HG03135 (cell line): ENCODE measurements at regions not wholly inside any gene's neighbourhood (a gene's known extent, or its start where the extent isn't known, plus 50 kb on each side); places are given as distances from the start of the nearest gene placed in this dataset.

Source experiments
- ATAC-seq: cut with Tn5 transposase; IDR thresholded peaks from one replicate; pipeline ENCODE4 v1.9.1; 2021; ENCODE audit warnings: mild to moderate bottlenecking, moderate library complexity; ENCODE audit not compliant: unreplicated experiment

DNA sequence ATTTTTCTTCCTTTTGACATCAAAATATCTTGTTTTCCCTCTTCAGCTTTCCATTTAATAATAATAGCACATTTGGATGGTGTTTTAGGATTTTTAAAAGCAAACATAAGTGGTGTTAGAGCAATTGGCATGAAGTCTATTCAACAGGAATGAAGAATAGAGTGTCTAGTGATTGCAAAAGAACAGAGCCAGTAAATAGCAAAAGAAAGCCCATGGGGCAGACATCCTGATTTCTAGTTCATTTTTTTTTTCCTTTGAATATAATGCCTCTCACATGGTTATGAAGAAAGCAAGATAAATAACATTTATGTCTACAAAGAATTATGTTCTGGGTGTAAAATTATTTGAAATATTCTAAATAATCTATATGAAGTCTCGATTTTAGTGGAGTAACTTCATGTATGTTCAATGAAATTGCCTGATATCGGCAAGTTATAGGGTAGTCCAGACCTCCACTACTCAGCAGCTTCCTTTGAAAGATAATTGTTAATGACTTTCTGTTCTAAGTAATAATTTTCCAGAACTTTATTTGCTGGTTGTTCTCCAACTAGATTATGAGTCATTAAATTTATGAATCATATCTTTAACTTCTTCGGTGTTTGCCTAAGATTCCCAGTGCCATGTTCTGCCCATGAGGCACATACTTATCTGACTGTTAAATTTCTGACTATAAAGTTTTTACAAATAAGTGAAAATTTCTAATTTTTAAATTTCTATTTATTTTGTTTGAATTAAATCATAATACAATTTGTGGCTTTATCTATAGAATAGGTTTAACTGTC lies 587.9 kb downstream of the TLL1 start:
- ATAC-seq = no peak

DNA sequence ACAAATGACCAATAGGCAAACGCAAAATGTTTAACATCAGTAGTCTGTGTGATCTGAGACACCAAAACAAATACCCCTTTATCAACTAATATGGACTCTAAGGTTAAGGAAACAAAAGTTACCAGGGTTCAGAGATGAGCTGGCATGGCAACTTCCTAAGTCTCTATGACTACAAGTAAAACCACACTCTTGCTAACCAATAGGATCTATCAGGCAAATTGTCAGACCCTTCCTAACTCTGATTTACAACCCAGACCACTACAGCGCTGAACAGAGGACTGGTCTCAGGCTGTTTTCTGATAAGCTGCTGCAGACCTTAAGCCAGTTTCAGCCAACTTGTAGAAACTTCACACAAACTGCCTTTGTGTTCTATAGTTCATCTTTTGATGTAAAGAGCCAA lies 608.0 kb downstream of the TLL1 start:
- ATAC-seq = no peak

DNA sequence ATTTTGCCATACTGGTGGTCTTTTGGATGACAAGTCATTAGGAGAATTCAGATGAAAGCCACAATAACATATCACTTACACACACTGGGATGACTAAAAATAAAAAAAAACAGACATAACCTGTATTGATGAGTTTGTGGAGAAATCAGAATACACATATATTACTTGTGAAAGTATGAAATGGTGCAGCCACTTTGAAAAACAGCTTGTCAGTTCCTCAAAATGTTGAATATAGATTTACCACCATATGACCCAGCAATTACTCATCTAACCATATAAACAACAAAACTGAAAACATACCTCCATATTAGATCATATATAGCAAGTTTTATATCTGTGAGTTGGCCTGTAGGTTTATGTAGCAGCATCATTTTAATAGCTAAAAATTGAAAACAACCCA lies 608.7 kb downstream of the TLL1 start:
- no peak for ATAC-seq

DNA sequence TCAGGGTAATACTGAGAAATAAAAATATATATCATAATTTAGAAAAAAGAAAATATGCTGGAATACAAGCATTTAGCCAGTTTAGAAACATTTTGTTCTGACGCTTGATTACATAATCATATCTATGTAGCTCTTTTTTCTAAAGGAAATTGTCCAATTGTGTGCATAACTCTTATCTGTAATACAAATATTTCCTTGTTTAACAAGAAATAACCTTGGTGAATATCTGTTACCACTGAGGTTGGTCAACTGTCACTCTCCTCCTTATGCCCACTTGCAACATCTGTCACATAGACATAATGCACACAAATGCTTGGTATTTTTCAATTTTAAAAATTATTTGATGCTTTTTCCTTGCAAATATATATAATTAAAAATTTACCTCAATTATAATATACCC lies 609.7 kb downstream of the TLL1 start:
- ATAC-seq = no peak

DNA sequence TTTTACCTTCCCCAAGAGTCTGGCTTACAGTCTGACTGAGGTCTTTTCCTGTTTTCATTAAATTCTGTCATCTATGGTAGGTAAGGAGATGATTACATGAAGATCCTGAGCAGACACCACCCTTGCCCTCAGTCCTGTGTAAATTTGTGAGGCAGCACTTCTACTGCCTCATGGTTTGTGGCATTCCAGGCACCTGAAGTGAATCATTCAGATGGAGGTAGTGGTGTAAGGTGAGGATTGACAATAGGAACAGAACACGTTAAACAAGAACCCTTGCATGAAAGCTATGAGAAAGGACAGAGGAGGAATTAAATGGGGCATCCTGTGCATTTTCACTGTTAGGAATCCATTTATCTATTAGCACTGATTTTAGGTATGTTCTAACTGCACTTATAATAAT lies 618.6 kb downstream of the TLL1 start:
- ATAC-seq = no peak

DNA sequence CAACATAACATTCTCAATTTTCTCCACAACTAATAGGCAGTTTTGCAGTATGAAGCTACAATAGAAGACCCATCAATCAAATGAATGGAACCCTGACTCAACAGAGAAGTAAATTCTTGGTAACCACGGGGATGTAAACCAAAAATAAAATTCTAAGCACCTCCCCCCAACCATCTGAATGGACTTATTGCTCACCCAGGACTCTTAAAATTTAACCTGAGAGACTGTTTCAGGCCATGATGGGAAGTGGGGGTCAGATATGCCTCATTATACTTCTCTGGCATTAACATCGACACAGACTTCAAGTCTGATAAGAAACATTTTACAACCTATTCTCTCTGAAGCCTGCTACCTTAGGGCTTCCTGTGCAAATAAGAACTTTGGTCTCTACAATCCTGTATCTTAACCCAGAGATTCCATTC lies 620.9 kb downstream of the TLL1 start:
- ATAC-seq = no peak

DNA sequence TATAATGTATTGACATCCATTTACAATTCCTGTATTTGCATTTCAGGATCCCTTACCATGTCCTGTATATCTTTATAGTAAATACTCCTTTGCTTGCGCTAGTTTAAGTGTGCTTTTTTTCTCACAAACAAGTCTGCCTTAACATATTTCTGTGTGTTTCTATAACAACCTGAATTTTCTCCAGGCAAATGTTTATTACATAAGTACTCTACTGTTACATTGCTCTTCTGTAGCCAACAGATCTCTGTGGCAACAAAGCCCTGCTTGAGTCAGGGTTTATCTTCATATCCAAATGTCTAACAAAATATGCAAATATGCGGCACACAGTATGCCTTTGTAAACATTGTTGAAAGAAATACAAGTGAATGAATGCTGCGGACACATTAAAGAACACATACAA lies 625.5 kb downstream of the TLL1 start:
- ATAC-seq = no peak

DNA sequence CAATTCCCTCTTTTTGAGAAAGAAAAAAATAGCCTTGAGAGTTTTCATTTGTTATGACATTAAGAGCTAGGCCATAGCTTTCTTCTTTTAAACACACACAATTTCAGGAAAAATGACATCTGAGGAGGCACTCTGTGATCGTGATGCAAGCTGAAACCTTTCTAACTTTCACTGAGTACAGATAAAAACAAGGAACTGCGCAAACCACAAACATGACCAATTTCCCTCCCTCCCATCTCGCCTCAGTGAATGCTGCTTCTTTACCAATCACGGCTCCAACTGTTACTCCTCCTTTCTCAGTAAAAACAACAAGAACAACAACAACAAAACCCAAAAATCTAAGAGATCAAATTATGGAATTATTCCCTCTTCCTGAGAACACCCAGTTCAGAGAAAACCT lies 626.8 kb downstream of the TLL1 start:
- ATAC-seq = no peak

DNA sequence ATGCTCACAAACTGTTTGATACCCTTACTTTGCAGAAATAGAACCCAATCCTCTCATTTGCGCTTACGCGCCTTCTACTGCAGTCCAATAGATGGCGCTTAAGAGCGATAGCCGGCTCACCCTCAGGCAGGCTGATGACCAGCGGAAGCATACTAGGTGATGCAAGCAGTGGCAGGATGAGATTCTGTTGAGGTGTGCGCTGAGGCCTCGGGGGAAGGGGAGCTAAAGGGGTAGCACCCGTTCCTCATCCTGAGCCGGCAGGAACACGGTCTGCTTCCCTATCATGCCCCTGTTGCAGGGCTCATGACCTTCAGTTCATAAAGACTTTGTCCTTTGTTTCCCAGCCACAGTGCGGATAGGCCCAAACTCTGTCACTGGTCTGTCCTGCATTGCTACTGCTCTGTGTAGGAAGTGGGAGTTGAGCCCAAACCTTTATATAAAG lies 628.9 kb downstream of the TLL1 start:
- no peak for ATAC-seq

DNA sequence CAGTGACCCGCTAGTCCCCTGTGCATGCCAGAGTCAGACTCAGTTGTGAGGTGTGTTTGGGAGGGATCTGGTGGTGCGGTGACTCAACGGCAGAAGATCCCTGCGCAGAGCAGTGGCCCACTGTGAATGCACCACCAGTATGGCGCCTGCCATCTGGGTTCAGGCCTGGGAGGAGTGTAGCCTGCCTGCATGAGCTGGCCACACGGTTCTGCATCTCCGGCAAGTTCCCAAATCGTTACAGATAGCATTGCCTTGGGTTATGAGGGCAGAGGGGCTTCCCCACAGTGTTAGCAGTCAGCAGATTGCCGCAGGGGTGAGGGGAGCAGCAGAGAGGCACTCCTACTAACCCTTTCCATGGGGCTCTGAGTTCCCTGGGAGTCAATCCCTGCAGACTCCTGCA lies 629.6 kb downstream of the TLL1 start:
- ATAC-seq = no peak

DNA sequence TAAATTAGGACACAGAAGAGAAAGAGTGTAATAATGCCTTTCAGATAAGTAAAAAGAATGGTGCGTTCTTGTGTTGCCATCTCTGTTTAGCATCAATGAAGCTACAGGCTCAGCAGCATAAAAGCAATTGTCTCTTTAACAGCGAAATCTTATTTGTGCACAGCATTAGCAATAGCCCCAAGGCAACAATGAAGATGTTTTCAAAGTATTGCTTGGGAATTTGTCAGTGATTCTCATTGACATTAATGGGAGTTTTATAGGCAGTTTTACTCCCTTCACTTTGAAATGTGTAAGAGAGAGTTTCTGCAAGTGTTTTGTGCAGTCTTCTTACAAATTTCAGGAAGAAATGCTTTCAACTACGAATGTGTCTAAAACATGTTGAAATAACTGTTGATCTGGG lies 633.0 kb downstream of the TLL1 start:
- no peak for ATAC-seq

DNA sequence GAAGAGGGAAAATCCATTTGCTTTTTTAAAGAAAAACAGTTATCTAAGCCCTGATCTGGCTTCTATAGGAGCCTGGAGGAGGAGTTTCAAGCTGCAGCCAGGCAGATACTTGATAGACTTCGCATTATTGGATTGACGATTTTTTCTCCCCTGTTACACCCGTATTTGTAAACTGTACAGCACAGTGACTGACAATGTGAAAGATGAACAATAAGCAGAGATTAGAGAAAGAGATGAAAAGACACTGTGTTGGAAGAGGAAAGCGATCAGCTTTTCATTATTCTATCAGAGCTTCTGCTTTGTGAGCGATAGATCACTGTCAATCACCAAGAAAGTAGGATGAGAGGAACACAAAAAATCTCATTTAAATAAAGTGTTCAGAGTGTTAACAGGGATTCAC lies 639.2 kb downstream of the TLL1 start:
- ATAC-seq = no peak

DNA sequence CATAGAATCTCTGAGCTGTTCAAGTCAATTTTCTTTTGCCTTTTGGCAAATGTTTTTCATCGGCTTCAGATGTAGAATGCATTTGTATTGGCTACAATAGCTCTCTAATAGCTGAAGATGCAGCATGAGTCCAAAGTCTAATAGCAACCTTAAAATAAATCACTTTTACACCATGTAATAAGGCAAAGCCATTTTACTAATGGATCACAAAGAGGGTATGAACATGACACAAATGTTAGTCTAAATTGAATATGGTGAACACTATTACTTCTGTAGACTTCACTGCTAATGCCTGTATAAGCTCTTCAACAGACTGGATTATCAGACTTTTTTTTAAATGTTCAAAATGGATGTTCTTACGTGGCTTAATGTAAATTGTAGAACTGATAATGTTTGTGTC lies 645.3 kb downstream of the TLL1 start:
- no peak for ATAC-seq

DNA sequence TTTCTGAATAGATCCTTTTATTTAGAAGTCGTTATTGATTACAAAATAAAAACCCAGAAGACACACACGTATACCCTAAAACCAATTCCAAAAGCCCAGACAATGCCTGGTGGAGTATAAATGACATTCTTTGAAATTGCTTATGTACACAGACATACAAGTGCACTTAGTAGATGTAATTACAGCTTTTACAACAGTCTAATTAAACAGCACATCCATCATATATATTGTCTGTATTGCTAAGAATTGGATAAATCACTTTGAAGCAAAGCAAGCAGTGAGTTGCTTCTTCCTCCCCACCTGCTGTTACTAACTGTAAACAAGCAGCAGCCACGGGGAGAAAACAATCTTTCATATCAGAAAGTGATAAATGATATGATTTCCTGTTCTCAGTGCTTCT lies 645.7 kb downstream of the TLL1 start:
- ATAC-seq = no peak

DNA sequence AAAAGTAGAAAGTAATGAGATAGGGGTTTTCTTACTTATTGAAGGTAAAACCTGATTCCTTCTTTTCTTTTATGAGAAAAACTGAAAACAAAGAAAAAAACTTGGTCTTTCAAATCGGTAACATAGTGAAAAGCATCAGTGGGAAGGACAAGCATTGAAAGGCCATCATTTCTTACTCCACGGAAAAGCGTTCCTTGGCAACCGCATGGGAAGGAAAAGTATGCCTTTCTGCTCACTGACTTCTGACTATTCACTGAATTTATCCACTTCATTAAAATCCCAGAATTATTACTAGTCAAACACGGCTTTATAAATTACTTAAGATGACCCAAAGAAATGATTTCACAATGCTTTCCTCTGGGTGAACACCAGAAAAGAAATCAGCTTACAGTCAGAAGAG lies 646.7 kb downstream of the TLL1 start:
- no peak for ATAC-seq

DNA sequence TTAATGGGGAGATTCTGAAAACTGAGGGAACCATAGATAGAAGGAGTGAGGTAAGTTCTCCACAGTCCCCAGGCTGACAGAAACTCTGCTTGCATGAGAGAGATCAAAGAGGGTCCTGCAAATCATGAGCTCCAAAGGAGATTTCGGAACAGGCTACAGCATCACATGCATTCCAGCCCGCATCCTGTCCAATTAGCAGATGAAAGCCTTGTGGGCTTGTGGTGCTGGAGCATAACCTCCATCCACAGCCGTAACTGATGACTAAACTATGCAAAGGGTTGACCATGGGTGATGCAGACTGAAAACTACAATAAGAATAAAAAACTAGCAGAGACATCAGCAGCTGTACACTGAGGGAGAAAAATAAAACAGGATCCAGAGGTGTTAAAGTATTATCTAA lies 654.5 kb downstream of the TLL1 start:
- ATAC-seq = no peak

DNA sequence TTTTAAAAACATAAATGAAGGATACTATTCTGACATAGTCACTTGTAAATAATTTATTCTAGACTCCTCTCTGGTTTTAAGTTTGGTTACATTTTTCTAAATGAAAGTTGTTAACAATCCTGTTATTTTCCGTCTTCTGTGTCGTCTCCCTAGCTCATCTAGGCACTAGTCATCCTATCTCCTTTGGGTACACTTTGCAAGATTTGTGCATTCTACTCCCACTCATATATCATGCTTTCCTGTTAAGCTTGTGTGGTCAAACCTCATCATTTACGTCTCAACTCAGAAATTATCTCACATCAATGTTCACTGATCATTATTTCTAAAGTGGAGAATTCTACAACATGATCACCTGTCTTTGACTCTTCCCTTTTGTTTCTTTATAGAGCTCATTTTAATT lies 658.7 kb downstream of the TLL1 start:
- no peak for ATAC-seq

DNA sequence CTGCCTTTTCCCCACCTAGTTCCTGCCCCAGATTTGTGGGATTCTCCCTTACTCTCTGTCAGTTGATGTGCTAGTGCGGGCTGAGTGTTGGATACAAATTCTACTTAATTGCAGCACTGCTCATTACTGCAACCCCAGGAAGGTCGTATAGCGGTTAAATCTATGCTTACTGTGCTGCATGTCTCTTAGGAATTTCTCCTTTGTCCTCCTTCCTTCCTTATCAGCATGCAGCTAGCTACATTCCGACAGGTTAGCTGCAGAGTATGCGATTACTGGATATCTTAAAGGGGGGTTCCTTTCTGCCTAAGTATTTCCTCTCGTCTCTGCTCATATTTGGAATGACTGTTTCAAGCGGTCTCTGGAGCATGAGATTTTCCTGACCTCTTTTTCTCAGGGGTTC lies 662.8 kb downstream of the TLL1 start:
- ATAC-seq = no peak

DNA sequence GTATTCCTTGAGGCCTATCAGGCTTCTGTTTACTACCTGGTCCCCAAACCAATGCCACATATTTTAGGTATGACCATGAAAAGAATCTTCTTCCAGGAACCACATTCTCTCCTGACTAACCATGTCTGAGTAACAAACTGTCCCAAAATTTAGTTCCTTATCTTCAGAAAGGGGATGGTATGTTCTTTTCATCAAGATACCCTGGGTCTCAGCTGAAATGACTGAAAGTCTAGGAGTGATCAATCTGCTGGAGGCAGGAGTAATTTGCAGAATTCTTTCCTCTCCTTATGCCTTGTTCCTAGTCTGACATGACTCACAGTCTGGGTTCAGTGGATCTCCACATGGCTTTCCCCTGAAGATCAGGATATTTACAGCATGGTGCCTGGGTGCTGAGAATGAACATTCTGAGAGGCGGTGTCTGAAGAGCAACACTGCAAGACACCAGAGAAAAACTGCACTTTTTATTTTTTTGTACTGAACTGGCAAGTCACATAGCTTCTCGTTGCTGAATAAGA lies 665.5 kb downstream of the TLL1 start:
- ATAC-seq = no peak

DNA sequence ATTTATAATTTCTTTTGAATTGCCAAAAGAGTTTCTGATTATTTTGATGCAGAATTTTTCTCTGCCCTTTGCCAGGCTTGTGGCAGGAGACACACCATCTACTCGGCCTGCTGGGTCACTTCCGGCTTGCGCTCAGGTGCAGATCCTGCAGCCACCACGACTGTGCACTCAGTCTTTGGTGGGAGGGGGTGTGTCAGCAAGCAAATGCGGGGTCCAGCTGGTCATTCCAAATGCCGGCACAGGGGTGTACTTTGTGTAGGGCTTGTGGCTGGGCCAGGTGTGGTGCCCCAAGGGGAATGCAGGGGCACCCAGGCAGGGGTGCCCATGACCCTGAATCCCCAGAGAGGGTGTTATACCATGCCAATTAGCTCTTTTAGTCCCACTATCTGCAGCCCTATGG lies 673.0 kb downstream of the TLL1 start:
- ATAC-seq = no peak

DNA sequence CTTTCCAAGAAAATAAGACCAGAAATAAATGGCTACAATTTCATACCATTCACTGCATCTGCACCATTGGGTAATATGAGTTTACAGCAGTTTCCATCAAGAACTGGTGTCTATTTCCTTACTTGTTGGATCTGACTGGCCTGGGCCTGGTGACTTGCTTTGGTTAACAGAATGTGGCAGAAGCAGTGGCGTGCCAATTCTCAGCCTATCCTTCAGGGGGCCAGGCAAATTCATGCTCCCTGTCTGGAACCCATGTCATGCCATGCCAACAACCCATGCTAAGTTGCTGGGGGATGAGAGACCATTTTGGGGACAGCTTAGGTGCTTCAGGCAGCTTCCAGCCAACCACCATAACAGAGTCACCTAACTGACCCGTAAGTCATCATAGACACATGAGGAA lies 656.7 kb downstream of the SPOCK3 start:
- ATAC-seq = no peak

DNA sequence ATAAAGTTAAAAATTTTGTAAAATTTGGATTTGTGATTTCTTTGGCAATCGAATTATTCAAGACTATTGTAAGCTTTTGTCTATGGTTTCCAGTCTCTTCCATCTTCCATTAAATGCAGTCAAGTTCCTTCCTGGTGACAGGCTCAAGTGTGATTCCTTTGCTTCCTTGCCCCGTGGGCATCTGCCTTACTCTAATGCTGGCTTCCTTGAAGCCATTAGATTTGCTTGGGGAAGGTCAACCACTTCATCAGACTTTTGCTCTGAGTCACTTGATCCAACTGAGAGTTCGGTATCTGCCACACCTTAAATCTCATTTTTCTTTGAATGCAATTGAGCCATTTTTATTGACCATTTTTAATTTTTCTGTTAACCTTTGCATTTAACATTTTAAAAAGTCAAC lies 648.8 kb downstream of the SPOCK3 start:
- ATAC-seq = no peak

DNA sequence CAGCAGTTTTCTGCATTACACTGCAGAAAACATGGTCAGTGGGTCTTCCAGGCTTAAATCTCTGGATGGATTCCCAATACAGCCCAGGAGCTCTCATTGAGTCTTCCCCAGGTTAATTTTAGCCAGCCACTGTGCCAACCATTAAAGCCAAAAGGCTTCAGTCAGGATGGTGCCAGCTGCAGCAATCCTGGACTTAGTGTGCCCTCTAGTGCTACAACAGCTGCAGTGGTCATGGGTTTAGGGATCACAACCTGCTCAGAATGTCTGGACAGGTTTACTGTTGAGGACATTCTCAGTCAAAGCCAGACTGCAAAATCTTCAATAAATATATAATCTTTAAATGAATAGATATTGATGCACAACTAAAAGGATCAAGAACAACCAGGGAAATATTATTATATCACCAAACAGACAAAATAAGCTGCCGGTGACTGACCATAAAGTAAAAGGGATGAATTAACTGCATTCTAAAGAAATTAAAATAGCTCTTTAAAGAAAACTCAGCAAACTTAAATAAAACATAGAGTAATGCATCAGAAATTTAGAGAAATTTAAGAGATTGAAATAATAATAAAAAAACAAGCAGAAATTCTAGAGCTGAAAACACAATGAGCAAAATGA lies 639.9 kb downstream of the SPOCK3 start:
- no peak for ATAC-seq
